Fibroblast of lung (primary cell): ENCODE measurements at regions not wholly inside any gene's neighbourhood (a gene's known extent, or its start where the extent isn't known, plus 50 kb on each side); places are given as distances from the start of the nearest gene placed in this dataset.

ENCODE experiments used
- DNase-seq, 2 donors: peaks; one replicate each; pipeline versions ENCODE4 v3.0.0 to v3.0.0-alpha.2; 2010; ENCODE audit warnings: low read depth in 2 of 2
- H2AFZ ChIP-seq: 2 replicates; pipeline ENCODE4 v1.5.1; 2012; ENCODE audit warnings: low read length, control low read depth, inconsistent platforms
- H3K27ac ChIP-seq: 2 replicates; pipeline ENCODE4 v1.5.1; 2011; ENCODE audit warnings: low read length, control low read depth; ENCODE audit not compliant: insufficient read depth
- H3K27me3 ChIP-seq: 2 replicates; pipeline ENCODE4 v1.5.1; 2011; ENCODE audit warnings: mild to moderate bottlenecking, low read length; ENCODE audit not compliant: control insufficient read depth, insufficient read depth
- H3K36me3 ChIP-seq: 2 replicates; pipeline ENCODE4 v1.5.1; 2011; ENCODE audit warnings: low read length; ENCODE audit not compliant: control insufficient read depth, insufficient read depth
- H3K4me1 ChIP-seq: 2 replicates; pipeline ENCODE4 v1.5.1; 2011; ENCODE audit warnings: low read length; ENCODE audit not compliant: control insufficient read depth, insufficient read depth; ENCODE audit errors: extremely low read depth
- H3K4me2 ChIP-seq: 2 replicates; pipeline ENCODE4 v1.5.1; 2011; ENCODE audit warnings: low read length, control low read depth; ENCODE audit not compliant: insufficient read depth; ENCODE audit errors: extremely low read depth
- H3K4me3 ChIP-seq, 4 experiments: fragments of 200-600 bp in 1 of 4; sonication (generic) in 1 of 4; replicated peaks in 1 of 4; 2 replicates each; pipeline ENCODE4 v1.5.1; 2011 to 2016; ENCODE audit warnings: low read length in 4 of 4, low read depth in 3 of 4, mild to moderate bottlenecking in 3 of 4, control low read depth in 2 of 4, inconsistent platforms in 1 of 4, mixed read lengths in 1 of 4; ENCODE audit not compliant: insufficient read depth in 1 of 4; ENCODE audit errors: control extremely low read depth in 1 of 4
- H3K79me2 ChIP-seq: 2 replicates; pipeline ENCODE4 v1.5.1; 2012; ENCODE audit warnings: mild to moderate bottlenecking, low read length, inconsistent platforms; ENCODE audit not compliant: control insufficient read depth, insufficient read depth
- H3K9ac ChIP-seq: 2 replicates; pipeline ENCODE4 v1.5.1; 2011; ENCODE audit warnings: mild to moderate bottlenecking, low read length, control low read depth; ENCODE audit not compliant: insufficient read depth
- H3K9me3 ChIP-seq: 2 replicates; pipeline ENCODE4 v1.5.1; 2012; ENCODE audit warnings: low read depth, low read length; ENCODE audit not compliant: control insufficient read depth, insufficient read depth
- H4K20me1 ChIP-seq: 2 replicates; pipeline ENCODE4 v1.5.1; 2011; ENCODE audit warnings: low read length; ENCODE audit not compliant: control insufficient read depth, insufficient read depth; ENCODE audit errors: extremely low read depth
- EZH2 ChIP-seq: IDR thresholded peaks from 2 replicates; pipeline ENCODE4 v1.5.1; 2012; ENCODE audit warnings: low read length, control low read depth, mild to moderate bottlenecking; ENCODE audit errors: missing control alignments
- TF ChIP-seq, protein P1 (sequence below), 2 donors: IDR thresholded peaks in 1 of 2; conservative IDR thresholded peaks in 1 of 2; 1 replicate in 1 of 2; 2 replicates in 1 of 2; pipeline ENCODE4 v1.5.1; 2011 to 2012; ENCODE audit warnings: low read length in 2 of 2, control low read depth in 1 of 2, inconsistent platforms in 1 of 2, low read depth in 1 of 2, mild to moderate bottlenecking in 1 of 2

DNA sequence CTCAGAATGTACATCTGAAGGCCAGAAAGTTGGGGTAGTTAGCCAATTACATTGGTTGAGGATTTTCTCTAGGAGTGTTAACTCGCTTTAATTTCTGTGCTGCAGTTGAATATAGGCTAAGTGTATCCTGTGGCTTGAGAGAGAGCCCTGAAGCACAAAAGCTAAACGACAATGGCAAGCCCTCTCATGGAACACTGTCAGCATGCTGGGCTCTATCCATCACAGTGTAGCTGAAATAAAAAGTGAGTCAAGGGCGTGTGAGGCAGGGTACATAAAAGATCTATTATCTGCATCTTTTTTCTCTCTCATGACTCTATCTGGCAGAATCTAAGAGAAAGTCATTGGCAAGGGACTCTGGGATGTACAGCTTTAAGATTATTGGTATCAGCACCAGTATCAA is 254.2 kb upstream of the GRIA1 start:
- no peaks in the 10 kb centered on the region for H3K27me3 ChIP-seq
- H3K4me2 ChIP-seq, result no peak overlapping the region
- no peaks in the 10 kb centered on the region for H3K4me1 ChIP-seq
- no peak overlapping the region for H3K27ac ChIP-seq
- H2AFZ ChIP-seq, result no peak overlapping the region
- no peak overlapping the region for H3K9ac ChIP-seq
- no peak for DNase-seq
- H3K9me3 ChIP-seq, result no peaks in the 10 kb centered on the region
- H3K36me3 ChIP-seq, result no peaks in the 10 kb centered on the region
- TF ChIP-seq, protein P1, sequence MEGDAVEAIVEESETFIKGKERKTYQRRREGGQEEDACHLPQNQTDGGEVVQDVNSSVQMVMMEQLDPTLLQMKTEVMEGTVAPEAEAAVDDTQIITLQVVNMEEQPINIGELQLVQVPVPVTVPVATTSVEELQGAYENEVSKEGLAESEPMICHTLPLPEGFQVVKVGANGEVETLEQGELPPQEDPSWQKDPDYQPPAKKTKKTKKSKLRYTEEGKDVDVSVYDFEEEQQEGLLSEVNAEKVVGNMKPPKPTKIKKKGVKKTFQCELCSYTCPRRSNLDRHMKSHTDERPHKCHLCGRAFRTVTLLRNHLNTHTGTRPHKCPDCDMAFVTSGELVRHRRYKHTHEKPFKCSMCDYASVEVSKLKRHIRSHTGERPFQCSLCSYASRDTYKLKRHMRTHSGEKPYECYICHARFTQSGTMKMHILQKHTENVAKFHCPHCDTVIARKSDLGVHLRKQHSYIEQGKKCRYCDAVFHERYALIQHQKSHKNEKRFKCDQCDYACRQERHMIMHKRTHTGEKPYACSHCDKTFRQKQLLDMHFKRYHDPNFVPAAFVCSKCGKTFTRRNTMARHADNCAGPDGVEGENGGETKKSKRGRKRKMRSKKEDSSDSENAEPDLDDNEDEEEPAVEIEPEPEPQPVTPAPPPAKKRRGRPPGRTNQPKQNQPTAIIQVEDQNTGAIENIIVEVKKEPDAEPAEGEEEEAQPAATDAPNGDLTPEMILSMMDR (conservative IDR thresholded peaks at IDR 0.05 in 1 of 2, IDR thresholded peaks at IDR 0.05 in 1 of 2; ENCODE audit: low read depth in 1 of 2, low read length in 2 of 2), result no peak
- no peak for TF ChIP-seq EZH2
- H3K79me2 ChIP-seq, result no peaks in the 10 kb centered on the region
- H4K20me1 ChIP-seq, result no peaks in the 10 kb centered on the region
- no peak overlapping the region for H3K4me3 ChIP-seq

GRCh38 chr5:153237671-153238332 is 252.7 kb upstream of the GRIA1 start:
- H3K27ac ChIP-seq, result no peak overlapping the region
- H3K4me3 ChIP-seq, result no peak overlapping the region
- no peaks in the 10 kb centered on the region for H3K79me2 ChIP-seq
- TF ChIP-seq, protein P1 (conservative IDR thresholded peaks at IDR 0.05 in 1 of 2, IDR thresholded peaks at IDR 0.05 in 1 of 2; ENCODE audit: low read depth in 1 of 2, low read length in 2 of 2), result no peak
- TF ChIP-seq EZH2, result no peak
- no peak for DNase-seq
- H3K36me3 ChIP-seq, result no peaks in the 10 kb centered on the region
- no peaks in the 10 kb centered on the region for H4K20me1 ChIP-seq
- H3K9me3 ChIP-seq, result no peaks in the 10 kb centered on the region
- H3K4me1 ChIP-seq, result no peaks in the 10 kb centered on the region
- H2AFZ ChIP-seq, result no peak overlapping the region
- H3K4me2 ChIP-seq, result no peak overlapping the region
- H3K9ac ChIP-seq, result no peak overlapping the region
- no peaks in the 10 kb centered on the region for H3K27me3 ChIP-seq

DNA sequence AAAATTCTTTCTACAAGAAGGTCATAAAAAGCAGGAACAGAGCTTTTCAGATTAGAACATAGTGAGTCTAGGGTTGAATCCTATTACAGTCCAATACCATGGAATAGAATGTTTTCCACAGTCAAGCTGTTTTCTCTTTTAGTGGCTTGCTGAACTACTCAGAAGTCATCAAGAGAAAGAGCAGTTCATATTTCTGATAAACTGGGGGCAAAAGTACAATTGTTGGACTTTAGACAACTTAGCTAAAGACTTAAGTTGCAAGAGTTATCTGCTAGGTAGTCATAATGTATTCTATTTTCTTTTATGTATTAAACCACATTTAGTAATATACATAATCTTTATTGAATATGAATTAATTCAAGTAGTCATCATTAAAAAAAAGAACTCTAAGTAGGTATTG is 233.1 kb upstream of the GRIA1 start:
- Histone ChIP-seq H3K4me3 (no peak overlapping the region), H3K79me2 (no peaks in the 10 kb centered on the region), H3K27ac (no peak overlapping the region), H2AFZ (no peak overlapping the region), H3K36me3 (no peaks in the 10 kb centered on the region), H3K4me2 (no peak overlapping the region), H3K9ac (no peak overlapping the region), H3K27me3 (no peaks in the 10 kb centered on the region), H4K20me1 (no peaks in the 10 kb centered on the region), H3K4me1 (no peaks in the 10 kb centered on the region), H3K9me3 (no peaks in the 10 kb centered on the region)
- DNase-seq, result no peak
- TF ChIP-seq, protein P1 (conservative IDR thresholded peaks at IDR 0.05 in 1 of 2, IDR thresholded peaks at IDR 0.05 in 1 of 2; ENCODE audit: low read depth in 1 of 2, low read length in 2 of 2), result no peak
- TF ChIP-seq EZH2, result no peak
